Stimulated activated CD4-positive, alpha-beta T cell treated with anti-CD3 and anti-CD28 coated beads, Interleukin-1b, Interleukin-23, amount 100 ng/mL, for 1 hour (primary cell): ENCODE measurements at regions not wholly inside any gene's neighbourhood (a gene's known extent, or its start where the extent isn't known, plus 50 kb on each side); places are given as distances from the start of the nearest gene placed in this dataset.

Experiments used
- DNase-seq, 2 donors: peaks; one replicate each; pipeline ENCODE4 v3.0.0-alpha.2; 2020; ENCODE audit warnings: low read depth in 2 of 2

GRCh38 chr13:90402102-90402501 lies 945.4 kb upstream of the MIR17HG start:
- DNase-seq, result no peak

GRCh38 chr13:90402613-90403012 lies 944.9 kb upstream of the MIR17HG start:
- no peak for DNase-seq

GRCh38 chr13:90403330-90404082 lies 944.0 kb upstream of the MIR17HG start:
- no peak for DNase-seq

GRCh38 chr13:90405301-90405700 lies 942.2 kb upstream of the MIR17HG start:
- no peak for DNase-seq

GRCh38 chr13:90412980-90413379 lies 934.5 kb upstream of the MIR17HG start:
- DNase-seq, result no peak

GRCh38 chr13:90413548-90413947 lies 933.9 kb upstream of the MIR17HG start:
- DNase-seq, result no peak

GRCh38 chr13:90414691-90415596 lies 932.5 kb upstream of the MIR17HG start:
- DNase-seq, result no peak

GRCh38 chr13:90415902-90416301 lies 931.6 kb upstream of the MIR17HG start:
- no peak for DNase-seq

GRCh38 chr13:90416519-90416918 lies 931.0 kb upstream of the MIR17HG start:
- DNase-seq, result no peak

- DNase-seq, result no peak
Measured at GRCh38 chr13:90416938-90417337, 930.5 kb upstream of the MIR17HG start.

GRCh38 chr13:90420683-90421082 lies 926.8 kb upstream of the MIR17HG start:
- DNase-seq, result no peak

- no peak for DNase-seq
Measured at GRCh38 chr13:90427322-90428272, 919.9 kb upstream of the MIR17HG start.

GRCh38 chr13:90428522-90429210 lies 918.8 kb upstream of the MIR17HG start:
- no peak for DNase-seq

GRCh38 chr13:90430127-90430526 lies 917.4 kb upstream of the MIR17HG start:
- DNase-seq, result no peak

- DNase-seq, result no peak
Measured at GRCh38 chr13:90436697-90437096, 910.8 kb upstream of the MIR17HG start.

- no peak for DNase-seq
Measured at GRCh38 chr13:90438576-90438975, 908.9 kb upstream of the MIR17HG start.

- no peak for DNase-seq
Measured at GRCh38 chr13:90443268-90443667, 904.2 kb upstream of the MIR17HG start.

- DNase-seq, result no peak
Measured at GRCh38 chr13:90444232-90444631, 903.3 kb upstream of the MIR17HG start.

GRCh38 chr13:90445179-90445578 lies 902.3 kb upstream of the MIR17HG start:
- DNase-seq, result no peak

- DNase-seq, result no peak
Measured at GRCh38 chr13:90447034-90447733, 900.3 kb upstream of the MIR17HG start.

- no peak for DNase-seq
Measured at GRCh38 chr13:90447734-90448101, 899.8 kb upstream of the MIR17HG start.
